ENCODE measurements at regions not wholly inside any gene's neighbourhood (a gene's known extent, or its start where the extent isn't known, plus 50 kb on each side); places are given as distances from the start of the nearest gene placed in this dataset.

DNA sequence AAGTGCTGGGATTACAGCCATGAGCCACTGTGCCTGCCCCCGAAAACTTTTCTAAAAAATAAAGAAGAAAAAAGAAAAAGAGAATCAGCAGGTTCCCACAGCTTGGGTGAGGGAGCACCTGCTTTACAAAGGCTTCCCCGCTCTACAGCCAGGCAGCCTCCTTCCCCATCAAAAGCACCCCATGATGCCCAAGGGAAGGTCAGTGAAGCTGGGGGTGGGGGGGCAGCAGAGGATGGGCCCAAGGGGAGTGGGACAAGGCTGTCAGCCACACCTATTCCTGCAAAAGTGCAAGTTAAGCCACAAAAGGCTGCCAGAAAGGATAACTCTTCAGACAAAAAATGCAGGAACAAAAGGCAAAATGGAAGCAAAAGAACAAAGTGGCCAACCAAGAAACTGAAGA, 72.5 kb downstream of the FAM50B start:
- H4K20me1 ChIP-seq (replicated peaks; ENCODE audit: control insufficient read depth, insufficient read depth, low read length), result no peaks in the 10 kb centered on the region
- intact Hi-C loops (cut with micrococcal nuclease), result no loop called here
- in situ Hi-C loops (cut with MboI), result no loop called here
- TF ChIP-seq SMARCA5 (IDR thresholded peaks at IDR 0.05) (no peak), ZSCAN32 (CRISPR knock-in tag; IDR thresholded peaks at IDR 0.05) (no peak), GABPB1 (CRISPR knock-in tag; IDR thresholded peaks at IDR 0.05) (no peak), ELF1 (tag; IDR thresholded peaks at IDR 0.05) (no peak), ATF1 (CRISPR knock-in tag; IDR thresholded peaks at IDR 0.05) (no peak), ATF1 (tag; IDR thresholded peaks at IDR 0.05) (no peak), ZNF583 (CRISPR knock-in tag; IDR thresholded peaks at IDR 0.05) (no peak), SIX5 (IDR thresholded peaks at IDR 0.05; ENCODE audit: borderline replicate concordance in 1 of 2, insufficient read depth in 1 of 2, low read depth in 1 of 2, low read length in 2 of 2) (no peak)
- TF ChIP-seq, protein P1, sequence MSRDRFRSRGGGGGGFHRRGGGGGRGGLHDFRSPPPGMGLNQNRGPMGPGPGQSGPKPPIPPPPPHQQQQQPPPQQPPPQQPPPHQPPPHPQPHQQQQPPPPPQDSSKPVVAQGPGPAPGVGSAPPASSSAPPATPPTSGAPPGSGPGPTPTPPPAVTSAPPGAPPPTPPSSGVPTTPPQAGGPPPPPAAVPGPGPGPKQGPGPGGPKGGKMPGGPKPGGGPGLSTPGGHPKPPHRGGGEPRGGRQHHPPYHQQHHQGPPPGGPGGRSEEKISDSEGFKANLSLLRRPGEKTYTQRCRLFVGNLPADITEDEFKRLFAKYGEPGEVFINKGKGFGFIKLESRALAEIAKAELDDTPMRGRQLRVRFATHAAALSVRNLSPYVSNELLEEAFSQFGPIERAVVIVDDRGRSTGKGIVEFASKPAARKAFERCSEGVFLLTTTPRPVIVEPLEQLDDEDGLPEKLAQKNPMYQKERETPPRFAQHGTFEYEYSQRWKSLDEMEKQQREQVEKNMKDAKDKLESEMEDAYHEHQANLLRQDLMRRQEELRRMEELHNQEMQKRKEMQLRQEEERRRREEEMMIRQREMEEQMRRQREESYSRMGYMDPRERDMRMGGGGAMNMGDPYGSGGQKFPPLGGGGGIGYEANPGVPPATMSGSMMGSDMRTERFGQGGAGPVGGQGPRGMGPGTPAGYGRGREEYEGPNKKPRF (IDR thresholded peaks at IDR 0.05; ENCODE audit: low read depth, low read length), result no peak
- TF ChIP-seq, protein P2, sequence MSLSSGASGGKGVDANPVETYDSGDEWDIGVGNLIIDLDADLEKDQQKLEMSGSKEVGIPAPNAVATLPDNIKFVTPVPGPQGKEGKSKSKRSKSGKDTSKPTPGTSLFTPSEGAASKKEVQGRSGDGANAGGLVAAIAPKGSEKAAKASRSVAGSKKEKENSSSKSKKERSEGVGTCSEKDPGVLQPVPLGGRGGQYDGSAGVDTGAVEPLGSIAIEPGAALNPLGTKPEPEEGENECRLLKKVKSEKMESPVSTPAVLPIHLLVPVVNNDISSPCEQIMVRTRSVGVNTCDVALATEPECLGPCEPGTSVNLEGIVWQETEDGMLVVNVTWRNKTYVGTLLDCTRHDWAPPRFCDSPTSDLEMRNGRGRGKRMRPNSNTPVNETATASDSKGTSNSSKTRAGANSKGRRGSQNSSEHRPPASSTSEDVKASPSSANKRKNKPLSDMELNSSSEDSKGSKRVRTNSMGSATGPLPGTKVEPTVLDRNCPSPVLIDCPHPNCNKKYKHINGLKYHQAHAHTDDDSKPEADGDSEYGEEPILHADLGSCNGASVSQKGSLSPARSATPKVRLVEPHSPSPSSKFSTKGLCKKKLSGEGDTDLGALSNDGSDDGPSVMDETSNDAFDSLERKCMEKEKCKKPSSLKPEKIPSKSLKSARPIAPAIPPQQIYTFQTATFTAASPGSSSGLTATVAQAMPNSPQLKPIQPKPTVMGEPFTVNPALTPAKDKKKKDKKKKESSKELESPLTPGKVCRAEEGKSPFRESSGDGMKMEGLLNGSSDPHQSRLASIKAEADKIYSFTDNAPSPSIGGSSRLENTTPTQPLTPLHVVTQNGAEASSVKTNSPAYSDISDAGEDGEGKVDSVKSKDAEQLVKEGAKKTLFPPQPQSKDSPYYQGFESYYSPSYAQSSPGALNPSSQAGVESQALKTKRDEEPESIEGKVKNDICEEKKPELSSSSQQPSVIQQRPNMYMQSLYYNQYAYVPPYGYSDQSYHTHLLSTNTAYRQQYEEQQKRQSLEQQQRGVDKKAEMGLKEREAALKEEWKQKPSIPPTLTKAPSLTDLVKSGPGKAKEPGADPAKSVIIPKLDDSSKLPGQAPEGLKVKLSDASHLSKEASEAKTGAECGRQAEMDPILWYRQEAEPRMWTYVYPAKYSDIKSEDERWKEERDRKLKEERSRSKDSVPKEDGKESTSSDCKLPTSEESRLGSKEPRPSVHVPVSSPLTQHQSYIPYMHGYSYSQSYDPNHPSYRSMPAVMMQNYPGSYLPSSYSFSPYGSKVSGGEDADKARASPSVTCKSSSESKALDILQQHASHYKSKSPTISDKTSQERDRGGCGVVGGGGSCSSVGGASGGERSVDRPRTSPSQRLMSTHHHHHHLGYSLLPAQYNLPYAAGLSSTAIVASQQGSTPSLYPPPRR (CRISPR knock-in tag; IDR thresholded peaks at IDR 0.05; ENCODE audit: borderline replicate concordance), result no peak
- TF ChIP-seq, protein P3, sequence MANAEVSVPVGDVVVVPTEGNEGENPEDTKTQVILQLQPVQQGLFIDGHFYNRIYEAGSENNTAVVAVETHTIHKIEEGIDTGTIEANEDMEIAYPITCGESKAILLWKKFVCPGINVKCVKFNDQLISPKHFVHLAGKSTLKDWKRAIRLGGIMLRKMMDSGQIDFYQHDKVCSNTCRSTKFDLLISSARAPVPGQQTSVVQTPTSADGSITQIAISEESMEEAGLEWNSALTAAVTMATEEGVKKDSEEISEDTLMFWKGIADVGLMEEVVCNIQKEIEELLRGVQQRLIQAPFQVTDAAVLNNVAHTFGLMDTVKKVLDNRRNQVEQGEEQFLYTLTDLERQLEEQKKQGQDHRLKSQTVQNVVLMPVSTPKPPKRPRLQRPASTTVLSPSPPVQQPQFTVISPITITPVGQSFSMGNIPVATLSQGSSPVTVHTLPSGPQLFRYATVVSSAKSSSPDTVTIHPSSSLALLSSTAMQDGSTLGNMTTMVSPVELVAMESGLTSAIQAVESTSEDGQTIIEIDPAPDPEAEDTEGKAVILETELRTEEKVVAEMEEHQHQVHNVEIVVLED (CRISPR knock-in tag; IDR thresholded peaks at IDR 0.05), result no peak
- no TSS peak for BruUV-seq (replicated peaks)
- H3K9ac ChIP-seq (ENCODE audit: insufficient read depth in 1 of 2, low read depth in 2 of 2, low read length in 2 of 2), result no peak overlapping the region
- FAIRE-seq, result no peak
- H3K4me1 ChIP-seq (replicated peaks in 1 of 2; ENCODE audit: control insufficient read depth in 2 of 2, insufficient read depth in 2 of 2, low read length in 2 of 2), result peaks cover 0 to 2% of the 10 kb centered on the region in 2 experiments; a peak in 2 of 5 replicates
- no peaks in the 10 kb centered on the region for H3K9me3 ChIP-seq (replicated peaks; ENCODE audit: control insufficient read depth, insufficient read depth, low read depth, low read length)
- no peak overlapping the region for H3K4me3 ChIP-seq
- DNase-seq (ENCODE audit: extremely low read depth in 1 of 4, low spot score in 3 of 4), result no peak
- H3K79me2 ChIP-seq (ENCODE audit: control insufficient read depth, insufficient read depth, low read length), result no peaks in the 10 kb centered on the region
- H3K4me2 ChIP-seq (ENCODE audit: insufficient read depth, low read length), result no peak overlapping the region
- no peak overlapping the region for H2AFZ ChIP-seq (ENCODE audit: low read depth, low read length)
- 55% methylated on average over 2 of the region's 2 CpGs for WGBS (ENCODE audit: insufficient coverage, low coverage, missing lambda C conversion rate)
- no peaks in the 10 kb centered on the region for H3K9me1 ChIP-seq (ENCODE audit: control insufficient read depth, insufficient read depth, low read length)
- POLR2A ChIA-PET, result no interaction called here
- peaks cover 5 to 7% of the 10 kb centered on the region in 2 experiments; a peak in 4 of 5 replicates for H3K27me3 ChIP-seq (ENCODE audit: control insufficient read depth in 2 of 2, insufficient read depth in 2 of 2, low read length in 2 of 2)
- H3K27ac ChIP-seq (ENCODE audit: extremely low read depth, low read depth, low read length), result no peak overlapping the region
- CTCF ChIA-PET (ENCODE audit: low intra/inter-chr PET ratio), result no interaction called here
- ATAC-seq, result no peak
- no peaks in the 10 kb centered on the region for H3K36me3 ChIP-seq (ENCODE audit: control insufficient read depth, insufficient read depth, low read length)
